Astrocyte of the hippocampus (primary cell): ENCODE measurements at regions not wholly inside any gene's neighbourhood (a gene's known extent, or its start where the extent isn't known, plus 50 kb on each side); places are given as distances from the start of the nearest gene placed in this dataset.

Experiments
- DNase-seq: peaks from one replicate; pipeline ENCODE4 v3.0.0; 2011; ENCODE audit warnings: low read depth, low spot score

- no peak for DNase-seq
Observed at GRCh38 chr4:17115583-17115982, 217.1 kb upstream of the LDB2 start.

GRCh38 chr4:17112292-17112659, 213.8 kb upstream of the LDB2 start:
- no peak for DNase-seq

- no peak for DNase-seq
Observed at GRCh38 chr4:17109126-17109525, 210.7 kb upstream of the LDB2 start.

- peak; percentile 81 for DNase-seq
Observed at GRCh38 chr4:17103231-17103630, 204.8 kb upstream of the LDB2 start.

GRCh38 chr4:17098996-17099395, 200.6 kb upstream of the LDB2 start:
- DNase-seq: no peak

DNA sequence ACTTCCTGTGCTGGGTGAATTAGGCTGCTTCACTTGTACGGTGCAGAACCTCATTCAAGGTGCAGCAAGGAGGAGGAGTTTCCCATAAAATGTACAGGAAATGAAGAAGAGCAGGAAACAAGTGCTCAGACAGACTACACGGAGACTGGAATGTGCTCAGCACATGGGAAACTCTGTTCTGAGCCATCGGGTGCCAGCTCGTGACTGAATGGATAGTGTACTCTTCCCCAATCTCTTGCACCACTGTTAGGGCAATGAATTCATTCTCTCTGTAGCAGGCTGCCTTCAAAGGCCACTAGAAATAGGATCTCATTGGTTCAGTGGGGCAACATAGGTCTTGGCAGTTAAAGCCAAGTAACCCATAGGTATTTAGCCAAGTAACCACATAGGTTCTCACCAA, 200.0 kb upstream of the LDB2 start:
- DNase-seq: no peak

DNA sequence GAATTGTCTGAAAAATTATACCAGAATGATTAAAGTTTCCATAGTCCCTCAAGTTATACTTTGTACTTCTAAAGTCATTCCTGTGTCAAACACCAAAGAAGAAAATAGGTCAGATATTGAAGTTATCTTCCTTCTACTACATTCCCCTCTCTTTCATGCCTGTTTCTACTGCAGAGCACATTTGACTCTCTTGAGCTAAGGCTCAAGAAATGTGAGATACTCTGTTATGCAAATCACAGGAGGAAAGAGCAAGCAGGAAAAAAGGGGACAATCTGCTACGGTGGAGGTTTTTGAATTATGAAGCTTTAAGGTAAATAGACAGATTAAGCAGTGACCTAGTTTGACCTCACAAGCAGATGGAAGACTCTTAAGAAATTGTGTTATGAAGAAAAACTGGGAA, 198.9 kb upstream of the LDB2 start:
- DNase-seq: no peak

DNA sequence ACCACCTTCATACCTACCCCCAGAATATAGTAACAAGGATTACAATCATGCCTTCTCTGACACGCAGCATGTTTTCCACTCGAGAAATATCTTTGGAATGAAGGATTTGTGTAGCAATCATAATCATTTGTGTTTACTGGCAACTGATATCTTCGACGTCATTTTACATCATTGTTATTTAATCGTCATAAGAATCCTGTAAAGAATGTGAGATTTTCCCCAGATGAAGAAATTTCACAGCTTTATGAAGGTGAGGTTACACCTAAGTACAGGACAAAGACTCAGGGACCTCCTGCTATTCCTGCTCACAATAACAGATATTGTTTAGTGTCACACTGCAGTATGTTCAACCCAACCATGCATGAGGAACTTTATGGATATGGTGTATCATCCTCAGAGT, 198.2 kb upstream of the LDB2 start:
- no peak for DNase-seq

- no peak for DNase-seq
Observed at GRCh38 chr4:17095771-17096170, 197.3 kb upstream of the LDB2 start.

DNA sequence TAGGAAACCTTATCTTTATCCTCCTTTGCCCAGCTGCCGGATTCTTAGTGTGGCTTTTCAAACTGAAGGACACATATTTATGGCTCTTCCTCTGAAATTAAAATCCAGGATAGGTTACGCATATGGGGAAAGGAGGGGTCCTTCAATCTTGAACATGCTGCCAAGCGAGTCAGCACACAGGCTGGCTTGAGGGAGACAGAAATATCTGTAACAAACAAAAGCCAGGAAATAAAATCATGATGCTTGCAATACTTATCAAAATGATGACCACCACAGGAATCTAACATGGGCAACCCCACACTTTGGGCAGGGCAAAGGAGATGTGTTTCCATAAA, 196.4 kb upstream of the LDB2 start:
- DNase-seq: peak; percentile 14

- DNase-seq: peak; percentile 45
Observed at GRCh38 chr4:17094159-17094875, 195.9 kb upstream of the LDB2 start.

GRCh38 chr4:17093481-17093880, 195.0 kb upstream of the LDB2 start:
- no peak for DNase-seq

- DNase-seq: no peak
Observed at GRCh38 chr4:17092736-17093437, 194.4 kb upstream of the LDB2 start.

- no peak for DNase-seq
Observed at GRCh38 chr4:17091104-17091503, 192.7 kb upstream of the LDB2 start.

DNA sequence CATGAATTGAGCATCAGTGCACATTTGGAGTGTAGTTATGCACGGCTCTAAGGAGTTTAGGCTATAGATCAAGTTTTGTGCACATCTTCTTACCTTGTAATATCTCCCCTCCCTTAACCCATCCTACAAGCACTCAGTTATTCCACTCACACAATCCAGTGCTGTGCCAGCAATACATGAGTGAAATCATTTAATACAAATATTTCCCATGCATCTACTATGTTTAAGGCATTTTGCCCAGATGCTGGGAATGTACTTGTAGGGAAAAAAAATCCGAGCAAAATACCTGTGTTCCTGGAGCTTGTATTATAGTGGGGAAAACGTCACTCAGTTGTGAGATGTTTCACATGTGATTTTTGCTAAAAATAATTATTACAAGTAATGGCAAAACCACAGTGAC, 191.6 kb upstream of the LDB2 start:
- DNase-seq: no peak

DNA sequence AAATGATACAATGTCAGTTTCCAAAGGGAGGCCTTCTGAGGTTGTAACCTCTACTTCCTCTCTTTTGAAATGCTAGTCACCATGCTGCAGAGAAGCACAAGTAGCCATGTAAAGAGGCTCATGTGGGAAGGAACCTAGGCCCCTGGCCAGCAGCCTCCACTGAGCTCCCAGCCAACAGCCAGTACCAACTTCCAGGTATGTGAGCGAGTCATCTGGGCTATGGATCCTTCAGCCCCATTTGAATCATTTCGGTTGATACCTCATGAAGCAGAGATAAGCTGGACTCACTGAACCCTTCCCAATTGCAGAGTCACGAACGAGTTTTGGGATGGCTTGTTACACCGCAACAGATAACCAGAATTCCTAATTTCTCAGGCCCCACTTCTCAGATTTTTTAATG, 187.0 kb upstream of the LDB2 start:
- no peak for DNase-seq

GRCh38 chr4:17082186-17082585, 183.7 kb upstream of the LDB2 start:
- no peak for DNase-seq

GRCh38 chr4:17081179-17081578, 182.7 kb upstream of the LDB2 start:
- DNase-seq: no peak

DNA sequence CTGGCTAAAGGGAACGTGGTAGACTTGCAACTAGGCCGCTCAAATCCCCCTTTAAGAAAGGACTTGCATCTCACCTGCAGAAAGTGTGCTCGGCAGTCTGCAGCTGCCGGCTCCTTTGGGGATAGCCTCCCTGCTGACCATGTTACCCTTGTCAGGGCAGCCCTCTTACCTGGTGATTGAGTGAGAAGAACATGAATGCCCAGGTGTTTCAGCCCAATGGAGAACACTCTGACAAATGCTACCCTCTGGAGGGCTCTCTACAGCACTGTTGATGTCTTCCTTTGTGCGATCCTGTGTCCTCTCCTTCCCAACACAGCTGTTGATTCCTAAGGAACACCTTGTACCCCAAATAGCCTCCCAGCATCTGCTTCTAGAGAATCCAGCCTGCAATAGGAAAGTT, 178.7 kb upstream of the LDB2 start:
- no peak for DNase-seq

GRCh38 chr4:17072483-17072882, 174.0 kb upstream of the LDB2 start:
- DNase-seq: no peak

- DNase-seq: no peak
Observed at GRCh38 chr4:17068891-17069290, 170.4 kb upstream of the LDB2 start.

DNA sequence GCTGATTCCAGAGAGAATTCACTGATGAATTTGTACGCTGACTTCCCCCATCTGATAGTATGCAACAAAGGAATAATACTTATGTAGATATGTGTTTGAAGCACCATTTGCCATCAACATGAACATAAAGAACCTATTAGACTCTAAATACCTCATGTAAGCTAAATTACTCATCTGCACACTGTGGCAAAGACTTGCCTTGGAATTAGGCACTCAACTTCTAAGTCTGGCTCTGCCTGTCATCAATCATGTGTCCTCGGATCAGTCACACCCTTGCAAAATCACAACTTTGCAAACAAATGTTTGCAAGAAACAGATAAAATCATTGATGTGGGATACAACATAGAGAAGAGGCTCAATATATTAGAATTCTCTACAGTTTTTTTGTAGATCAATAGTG, 169.9 kb upstream of the LDB2 start:
- no peak for DNase-seq

DNA sequence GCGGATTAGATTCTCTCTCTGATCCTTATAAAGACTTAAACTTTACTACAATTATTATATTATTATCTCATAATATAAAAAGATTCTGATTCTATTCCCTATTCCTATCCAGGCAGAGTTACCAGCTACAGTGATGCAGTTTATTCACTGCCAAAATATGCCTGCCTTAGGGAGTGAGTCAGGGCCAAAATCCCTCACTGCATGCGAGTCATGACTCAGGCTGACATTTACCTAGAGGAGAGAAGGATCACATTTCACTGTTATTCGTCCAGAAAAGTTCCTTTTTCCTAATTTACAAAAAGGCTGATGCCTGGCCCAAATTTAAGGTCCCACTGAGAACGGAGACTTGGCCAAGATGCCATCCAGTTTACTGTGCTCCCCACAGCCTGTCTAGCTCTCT, 168.5 kb upstream of the LDB2 start:
- peak; percentile 89 for DNase-seq

- DNase-seq: no peak
Observed at GRCh38 chr4:17066236-17066635, 167.8 kb upstream of the LDB2 start.
